GM18858 (cell line): ENCODE measurements at regions not wholly inside any gene's neighbourhood (a gene's known extent, or its start where the extent isn't known, plus 50 kb on each side); places are given as distances from the start of the nearest gene placed in this dataset.
"Not testable (repeated sequence)": the region's sequence is repeated elsewhere in the genome, so short reads cannot be mapped to it uniquely, and the experiment has no call there.

Source experiments
- ATAC-seq: cut with Tn5 transposase; IDR thresholded peaks from one replicate; pipeline ENCODE4 v1.9.1; 2021; ENCODE audit not compliant: unreplicated experiment

DNA sequence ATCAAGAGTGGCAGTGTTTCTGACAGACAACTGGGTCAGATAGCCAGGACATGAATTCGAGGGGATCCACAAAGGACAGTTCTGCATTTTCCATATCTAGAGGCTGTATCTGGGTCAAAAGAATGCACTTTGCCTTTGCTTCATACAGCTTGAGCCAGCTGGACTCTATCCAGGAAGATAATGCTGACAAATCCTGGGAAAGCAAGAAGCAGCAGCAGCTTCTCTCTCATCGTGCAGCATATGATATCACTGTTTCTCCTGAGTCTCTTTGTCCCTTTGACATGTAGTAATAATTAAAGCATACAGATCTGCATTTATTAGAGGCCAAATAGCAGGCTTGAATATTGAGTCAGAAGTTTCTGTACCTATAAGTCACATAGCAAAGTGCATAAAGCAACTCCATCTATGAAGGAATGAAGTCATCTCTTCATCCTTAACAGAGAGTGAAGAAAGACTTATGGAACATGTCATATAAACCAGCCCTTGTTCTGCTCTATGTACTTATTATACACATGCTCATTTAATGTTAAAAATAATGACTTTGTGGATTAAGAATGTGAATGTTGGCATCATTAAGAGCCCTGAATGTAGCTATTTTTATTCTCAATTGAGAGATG lies 236.8 kb upstream of the GBE1 start:
- no peak for ATAC-seq

DNA sequence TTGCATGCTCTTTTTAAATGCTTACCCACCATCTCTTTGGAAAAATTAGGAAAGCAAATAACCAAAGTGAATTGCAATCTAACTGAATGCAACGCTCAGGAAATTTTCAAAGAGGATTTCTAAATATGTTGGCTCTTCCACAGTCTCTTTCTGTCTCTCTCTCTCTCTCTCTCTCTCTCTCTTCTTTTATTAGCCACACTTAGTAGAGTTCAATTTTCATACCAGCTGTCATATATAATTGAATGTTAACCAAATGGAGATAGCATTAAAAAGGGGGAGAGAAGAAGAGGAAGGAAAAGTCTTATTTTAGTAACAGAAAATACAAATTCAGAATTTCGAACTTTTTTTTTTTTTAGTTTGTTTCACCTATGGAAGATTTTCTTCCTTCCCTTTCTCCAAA lies 235.9 kb upstream of the GBE1 start:
- no peak for ATAC-seq

DNA sequence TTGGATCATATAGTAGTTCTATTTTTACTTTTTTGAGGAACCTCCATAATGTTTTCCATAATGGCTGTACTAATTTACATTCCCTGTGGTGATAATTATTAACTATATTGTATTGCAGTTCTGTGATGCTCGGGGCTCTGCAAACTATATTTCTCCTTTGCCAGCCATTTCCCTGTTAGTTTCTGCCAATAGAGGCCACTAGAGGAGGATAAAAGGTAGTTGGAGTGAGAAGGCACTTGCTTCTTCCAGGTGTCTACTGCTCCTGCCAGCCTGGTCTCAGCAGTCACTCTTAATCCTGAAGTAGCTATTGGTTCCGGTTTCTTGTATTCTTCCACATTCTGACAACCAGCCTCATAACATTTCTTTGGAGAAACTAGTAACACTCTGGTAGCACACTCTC lies 233.9 kb upstream of the GBE1 start:
- ATAC-seq = no peak

DNA sequence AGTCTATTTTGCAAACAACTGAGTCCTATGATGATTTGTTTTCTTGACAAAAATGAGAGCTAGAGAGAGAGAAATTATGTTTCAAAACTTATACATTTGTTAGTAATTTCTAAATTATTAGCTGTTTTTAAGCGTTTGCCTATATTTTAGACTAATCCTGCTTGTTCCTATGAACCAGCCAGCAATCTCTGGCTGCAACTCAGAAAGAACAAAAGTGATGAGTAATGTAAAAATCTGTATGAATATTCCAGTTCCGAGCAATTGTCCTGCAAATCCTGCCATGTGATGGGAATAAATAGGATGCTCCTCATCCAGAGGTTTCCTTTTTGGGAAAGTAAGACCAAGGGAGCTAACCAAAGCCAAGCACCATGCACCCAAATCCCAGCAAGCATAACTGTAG lies 228.3 kb upstream of the GBE1 start:
- ATAC-seq = no peak

DNA sequence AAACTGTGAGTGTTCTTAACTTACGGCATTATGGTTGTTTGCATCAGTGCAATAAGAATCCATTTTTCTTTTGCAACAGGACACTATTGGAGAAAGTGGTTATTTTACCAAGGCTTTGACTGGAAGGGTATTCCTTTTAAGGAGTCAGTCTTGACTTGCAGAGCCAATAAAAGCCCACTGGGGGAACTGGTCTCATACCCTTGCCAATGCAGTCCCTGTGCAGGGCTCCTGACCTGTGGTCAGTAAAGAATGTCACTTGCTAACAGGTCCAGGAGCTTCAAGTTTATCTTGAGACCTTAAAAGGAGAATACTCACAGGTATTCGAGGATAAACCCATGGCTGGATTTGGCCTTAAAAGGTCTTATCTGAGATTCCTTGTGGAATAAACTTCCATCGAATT lies 227.8 kb upstream of the GBE1 start:
- ATAC-seq = no peak

DNA sequence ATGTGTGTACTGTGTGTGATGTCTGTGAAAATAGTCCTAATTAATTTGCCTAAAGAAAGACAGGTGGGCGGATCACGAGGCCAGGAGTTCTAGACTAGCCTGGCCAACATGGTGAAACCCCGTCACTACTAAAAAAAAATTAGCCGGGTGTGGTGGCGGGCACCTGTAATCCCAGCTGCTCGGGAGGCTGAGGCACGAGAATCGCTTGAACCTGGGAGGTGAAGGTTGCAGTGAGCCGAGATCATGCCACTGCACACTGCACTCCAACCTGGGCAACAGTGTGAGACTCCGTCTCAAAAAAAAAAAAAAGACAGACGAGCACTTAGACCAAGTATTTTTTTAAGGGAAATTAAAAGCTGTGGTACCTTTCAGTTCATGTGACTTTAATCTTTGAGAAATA lies 226.0 kb upstream of the GBE1 start:
- ATAC-seq = not testable (repeated sequence)

DNA sequence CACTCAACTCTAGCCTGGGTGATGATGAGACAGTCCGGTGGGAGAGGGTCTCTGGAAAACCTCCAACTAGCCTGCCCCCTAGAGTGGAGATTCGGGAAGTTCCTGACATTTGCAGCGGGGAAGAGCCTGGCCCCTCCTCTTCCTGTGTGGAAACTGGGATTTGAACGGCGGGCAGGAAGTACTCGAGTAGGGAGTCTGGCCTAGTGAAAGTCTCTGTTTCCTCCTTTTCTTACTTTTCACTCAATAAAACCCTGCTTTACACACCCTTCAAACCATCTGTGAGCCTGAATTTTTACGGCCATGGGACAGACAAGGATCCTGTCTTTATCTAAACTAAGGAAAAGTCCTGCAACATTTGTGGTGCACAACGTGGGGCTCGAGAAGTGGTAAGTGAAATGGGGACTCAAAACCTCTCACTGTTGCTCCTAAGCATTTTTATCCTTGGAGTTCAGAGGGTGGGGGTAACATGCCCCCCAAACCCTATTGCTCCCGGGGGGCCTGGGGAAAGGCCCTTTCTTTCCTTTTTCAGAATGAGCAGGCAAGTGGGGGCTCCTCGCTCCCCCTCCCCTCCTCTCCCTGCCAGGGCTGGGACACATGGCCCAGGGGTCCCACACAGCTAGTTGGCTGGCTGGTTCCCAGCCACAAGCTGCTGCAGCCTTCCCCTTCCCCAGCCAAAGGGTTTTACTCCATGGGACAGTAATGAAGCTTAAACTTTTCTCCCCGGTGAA lies 224.7 kb upstream of the GBE1 start:
- ATAC-seq = no peak

DNA sequence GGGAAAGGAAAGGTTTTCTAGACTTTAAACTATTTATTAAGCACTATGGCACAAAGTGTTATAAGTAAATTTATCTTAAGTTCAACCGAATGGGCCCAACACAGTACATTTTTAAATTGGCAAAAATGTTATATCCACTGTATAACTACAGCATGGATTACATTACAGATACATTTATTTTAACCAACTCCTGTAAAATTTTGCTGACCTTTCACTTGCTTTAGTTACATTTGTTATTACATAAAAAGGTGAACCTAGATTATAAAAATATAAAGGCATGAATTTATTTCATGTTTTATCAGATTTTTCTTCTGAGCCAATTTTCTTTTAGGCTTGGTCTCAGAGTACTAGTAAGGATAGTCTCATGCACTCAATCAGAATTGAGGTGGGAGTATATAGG lies 221.9 kb upstream of the GBE1 start:
- no peak for ATAC-seq

DNA sequence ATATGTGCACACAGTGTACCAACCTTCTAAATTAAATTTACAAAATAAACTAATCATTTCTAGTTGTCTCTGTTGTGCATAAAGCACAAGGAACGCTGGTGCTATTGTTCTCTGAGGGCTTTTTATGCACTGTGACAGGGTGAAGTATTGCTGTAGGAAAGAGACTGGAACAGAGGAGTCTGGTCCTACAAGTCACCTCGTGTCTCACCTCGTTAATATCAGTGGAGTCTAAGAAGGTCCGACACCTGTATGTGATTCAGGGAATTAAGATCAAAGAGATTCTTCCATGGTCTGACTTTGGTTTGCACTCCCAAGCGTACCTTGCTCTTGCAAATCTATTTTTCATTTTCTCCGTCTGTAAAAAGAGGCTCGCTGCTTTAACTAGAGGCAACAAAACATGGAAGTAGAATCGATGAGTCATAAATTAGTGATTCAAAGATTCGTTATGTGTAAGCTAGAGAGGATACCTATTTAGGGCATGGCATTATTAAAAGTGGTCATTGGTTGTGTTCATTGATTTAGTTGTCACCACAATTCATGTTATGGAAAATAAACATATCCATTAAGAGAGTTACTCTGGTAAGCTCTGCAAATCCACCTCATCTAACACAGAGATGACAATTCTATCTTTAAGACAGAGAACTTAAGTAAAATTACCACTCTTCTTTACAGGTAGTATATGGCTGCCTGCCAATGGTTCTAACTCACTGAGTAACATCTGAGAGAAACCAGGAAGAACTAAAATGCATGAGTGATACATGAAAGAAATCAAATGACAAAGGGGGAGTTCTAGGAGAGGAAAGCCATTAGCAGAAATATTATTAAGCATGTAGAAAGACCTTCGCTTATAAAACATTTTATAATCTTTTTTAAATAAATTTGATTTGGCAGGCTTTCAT lies 219.4 kb upstream of the GBE1 start:
- no peak for ATAC-seq

DNA sequence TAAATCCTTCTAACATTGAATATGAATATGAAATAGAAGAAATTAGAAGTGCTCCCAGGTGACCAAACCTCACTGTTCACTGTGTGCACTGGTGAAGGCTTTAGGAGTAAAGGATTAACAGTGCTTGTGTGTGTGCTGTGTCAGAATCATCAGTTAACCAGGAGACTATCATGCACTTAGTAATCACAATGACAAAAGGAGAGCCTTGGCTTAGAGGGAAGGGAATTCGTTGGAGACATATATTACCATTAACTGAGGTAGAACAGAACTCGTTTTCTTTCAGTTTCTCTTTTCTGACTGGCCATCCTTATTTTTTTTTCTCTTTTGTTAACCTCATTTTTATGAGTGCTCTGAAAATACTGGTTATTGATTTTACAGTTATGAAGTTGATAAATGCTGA lies 213.3 kb upstream of the GBE1 start:
- ATAC-seq = no peak

DNA sequence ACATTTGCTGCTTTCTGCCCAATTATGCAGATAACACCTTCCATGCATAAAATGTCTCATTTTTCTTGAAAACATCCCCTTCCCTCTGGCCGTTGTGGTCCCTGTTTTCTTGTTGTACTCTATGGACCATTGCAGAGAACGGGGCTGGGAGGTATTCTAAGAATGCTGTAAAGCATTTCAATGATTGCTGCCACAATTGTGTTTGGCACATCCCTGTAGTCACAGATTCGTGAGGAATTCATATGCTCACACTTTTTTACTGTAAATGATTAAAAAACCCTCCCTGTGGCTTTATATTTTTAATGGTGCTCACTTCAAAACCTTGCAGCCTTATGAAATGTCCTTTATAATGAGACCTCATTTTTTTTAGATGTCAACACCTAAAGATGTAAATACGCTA lies 207.2 kb upstream of the GBE1 start:
- no peak for ATAC-seq

DNA sequence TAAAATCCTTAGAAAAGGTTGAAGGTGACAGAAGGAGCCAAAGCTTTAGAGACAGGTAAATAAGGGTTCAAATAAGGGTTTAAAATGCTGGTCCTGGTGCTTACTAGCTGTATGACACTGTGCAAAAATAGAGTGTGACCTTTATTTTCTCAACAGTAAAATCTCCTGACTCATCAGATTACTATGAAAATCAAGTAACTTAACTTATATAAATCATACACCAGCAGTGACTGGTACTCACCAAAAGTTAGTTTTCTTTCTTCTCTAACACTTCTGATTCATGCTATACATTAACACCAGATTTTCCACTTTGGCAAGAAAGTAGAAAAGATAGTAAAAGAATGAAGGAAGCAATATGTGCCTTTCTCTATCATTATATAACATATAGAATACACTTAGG lies 205.9 kb upstream of the GBE1 start:
- ATAC-seq = no peak

DNA sequence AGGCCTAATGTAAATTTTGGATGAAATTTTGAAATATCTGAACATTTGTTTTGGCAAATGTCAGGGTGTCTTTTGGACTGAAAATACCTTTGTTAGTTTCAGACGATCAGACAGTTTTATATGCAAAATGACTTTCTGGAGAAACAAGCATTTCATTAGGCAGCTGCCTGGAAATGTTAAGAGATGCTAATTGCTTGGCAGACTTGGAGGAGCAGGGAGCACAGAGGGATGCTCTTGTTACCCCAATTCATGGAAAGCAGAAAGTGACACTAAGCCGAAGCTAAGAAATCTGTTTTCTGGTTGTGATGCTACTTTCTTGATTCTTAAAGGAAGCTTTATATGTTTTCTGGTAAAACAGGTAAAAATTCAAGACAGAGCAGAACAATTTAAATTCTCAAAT lies 204.3 kb upstream of the GBE1 start:
- ATAC-seq = no peak

DNA sequence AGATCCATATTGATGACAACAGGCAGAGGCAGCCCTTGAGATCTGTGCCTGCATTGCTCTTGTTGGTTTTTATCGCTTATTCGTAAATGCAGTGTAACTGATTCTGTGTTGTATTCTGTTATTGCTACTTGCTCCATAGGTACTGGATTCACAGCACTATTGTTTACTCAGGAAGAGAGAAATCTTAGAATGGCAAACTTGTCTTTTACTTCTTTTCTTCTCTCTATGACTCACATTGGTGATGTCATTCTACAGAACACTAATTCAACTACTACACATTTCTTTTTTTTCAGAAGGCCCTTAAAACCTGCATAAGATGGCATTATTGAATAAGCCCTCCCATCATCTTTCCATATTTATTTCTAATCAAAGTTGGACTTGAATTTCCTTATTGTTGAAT lies 201.0 kb upstream of the GBE1 start:
- ATAC-seq = no peak

DNA sequence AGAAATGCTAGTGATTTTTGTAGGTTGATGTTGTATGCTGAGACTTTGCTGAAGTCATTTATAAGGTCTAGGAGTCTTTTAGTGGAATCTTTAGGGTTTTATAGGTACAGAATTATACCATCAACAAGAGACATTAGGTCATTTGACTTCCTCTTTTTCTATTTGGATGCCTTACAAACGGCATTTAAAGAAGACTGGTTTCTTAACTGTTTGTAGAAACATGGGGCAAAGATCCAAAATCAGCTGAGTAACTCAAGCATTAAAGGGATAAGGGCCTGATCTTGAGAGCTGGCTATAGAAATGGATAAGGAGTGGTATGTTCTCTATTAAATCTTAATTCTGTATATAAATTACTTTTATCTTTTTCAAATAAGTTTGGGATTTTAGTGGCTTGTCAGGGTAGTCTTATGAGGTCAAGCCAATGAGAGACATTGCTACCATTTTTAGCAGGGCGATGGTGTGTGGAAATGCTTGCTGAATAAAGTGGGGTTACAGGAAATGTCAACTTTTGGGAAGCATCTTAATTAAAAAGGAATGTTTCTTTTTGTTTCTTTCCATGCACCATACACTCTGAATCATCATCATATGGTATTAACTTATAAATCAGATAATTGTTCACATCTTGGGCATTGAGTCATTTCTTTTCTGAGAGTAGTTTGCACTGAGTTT lies 197.7 kb upstream of the GBE1 start:
- no peak for ATAC-seq

DNA sequence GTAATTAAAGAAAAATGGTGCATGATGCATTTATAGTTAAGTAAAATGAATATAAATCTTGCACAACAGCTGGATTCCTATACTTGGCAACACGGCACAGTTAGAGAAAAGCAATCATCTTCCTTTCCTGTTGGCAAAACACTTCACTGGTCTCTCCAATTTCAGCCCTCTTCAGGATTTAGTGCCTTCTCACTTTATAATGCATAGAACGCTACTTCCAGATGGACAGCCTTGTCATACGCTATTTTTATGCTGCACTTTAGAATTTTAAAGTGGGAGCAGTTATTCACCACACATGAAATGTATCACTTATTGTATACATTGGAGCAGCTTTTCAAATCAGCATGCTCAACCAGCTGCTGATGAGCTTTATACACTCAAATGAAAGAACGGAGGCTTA lies 194.4 kb upstream of the GBE1 start:
- no peak for ATAC-seq

DNA sequence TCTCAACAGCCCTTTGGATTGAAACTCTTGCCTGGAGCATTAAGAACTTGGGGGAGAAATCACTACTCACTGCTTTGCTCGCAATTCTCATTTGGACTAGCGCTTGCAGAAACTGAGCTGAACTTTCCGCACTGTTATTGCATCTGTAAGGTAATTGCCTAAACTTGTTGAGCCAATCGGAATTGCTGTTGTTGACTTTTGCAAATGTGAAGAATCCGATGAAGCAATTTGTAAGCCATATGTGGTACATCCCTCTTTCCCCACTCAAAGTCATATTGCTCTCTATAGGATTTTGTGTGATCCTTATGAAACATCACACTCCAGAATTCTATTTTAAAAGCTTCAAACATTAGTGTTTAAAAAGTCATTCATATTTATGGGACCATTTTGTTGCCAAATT lies 191.7 kb upstream of the GBE1 start:
- ATAC-seq = no peak

DNA sequence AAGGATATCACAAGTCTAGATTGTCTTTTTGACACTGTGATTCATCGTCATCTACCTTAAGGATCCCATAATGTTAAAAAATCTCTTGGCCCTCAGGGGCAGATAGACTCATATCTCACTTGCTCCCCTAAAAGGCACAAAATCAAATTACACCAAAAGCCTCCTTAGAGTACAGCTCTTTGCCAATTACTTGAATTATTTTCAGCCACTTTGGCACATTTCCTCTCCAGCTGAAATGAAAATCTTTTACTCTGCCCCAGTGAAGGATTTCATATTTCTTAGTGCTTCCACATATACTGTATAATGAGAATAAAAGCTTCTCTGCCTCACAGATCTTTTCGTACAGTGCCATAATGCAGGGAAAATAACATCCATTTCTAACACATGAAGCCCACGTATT lies 190.7 kb upstream of the GBE1 start:
- ATAC-seq = no peak

DNA sequence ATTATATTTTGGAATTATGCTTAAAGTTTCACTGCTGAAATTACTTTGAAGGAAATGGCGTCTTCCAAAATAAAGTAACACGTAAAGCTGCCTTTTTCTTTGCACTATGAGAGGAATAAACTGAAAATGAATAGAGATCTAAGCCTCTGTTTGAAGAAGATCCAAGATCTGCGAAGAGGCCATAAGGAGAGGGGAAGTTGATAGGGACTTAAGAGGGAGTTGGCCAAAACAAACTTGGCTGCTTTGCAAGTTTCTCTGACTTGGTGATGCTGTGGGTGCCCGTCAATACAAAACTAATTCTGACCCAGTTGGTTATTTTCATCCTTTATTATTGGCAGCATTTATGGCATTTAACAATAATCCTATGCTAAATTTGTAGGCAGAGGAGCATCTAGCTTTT lies 190.2 kb upstream of the GBE1 start:
- ATAC-seq = no peak

DNA sequence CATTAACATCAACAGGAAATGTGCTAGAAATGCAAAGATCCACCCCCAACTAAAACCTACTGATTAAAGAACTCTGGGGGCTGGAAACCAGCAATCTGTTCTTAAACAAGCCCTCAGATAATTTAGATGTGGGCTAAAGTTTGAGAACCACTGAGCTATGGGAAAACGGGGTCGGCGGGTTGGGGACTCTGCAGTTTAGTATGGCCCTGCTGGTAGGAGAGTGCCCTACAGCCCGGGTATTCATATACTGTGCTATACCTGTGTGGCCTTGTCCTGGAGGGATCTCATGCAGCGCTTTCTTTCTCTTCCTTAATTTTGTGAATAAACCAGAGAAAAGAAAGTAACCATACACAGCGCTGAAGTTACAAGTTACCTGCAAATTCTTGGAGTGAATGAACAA lies 189.7 kb upstream of the GBE1 start:
- ATAC-seq = no peak

DNA sequence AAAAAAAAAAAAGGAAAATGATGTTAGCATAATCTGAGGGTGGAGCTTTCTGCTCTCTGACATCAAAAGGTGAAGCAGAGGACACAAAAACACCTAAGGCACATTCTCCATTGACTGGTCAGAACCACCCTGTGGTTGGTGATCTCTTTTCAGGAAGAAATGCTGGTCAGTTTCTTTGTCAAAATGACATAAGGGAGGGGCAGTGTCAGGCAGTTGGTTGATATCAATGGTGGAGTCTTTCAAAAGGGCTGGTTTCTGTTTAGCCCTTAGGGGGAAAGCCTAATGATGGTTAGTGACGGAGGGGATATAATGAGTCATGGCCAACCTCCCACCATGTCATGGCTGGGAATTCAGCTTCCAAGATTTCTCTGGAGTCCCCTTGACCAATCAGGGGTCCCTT lies 185.9 kb upstream of the GBE1 start:
- ATAC-seq = no peak

DNA sequence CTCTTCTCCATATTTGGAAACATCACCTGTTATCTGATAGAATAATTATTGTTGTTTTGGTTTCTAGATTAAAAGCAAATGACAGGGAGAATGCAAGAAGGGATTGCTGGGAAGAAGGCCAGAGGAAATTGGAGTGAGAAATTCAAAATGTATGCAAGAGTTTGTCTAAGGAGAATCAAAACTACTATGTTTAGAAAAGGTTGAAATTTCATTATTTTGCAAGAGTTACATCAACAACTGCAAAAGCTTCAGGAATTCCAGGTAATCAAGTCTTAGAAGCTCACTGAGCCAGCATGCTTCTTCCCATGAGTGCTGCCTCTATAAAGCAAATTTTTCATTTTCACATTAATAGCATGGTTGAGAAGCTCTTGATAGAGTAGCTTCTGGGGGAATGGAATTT lies 177.2 kb upstream of the GBE1 start:
- ATAC-seq = no peak
